ENCODE measurements at regions not wholly inside any gene's neighbourhood (a gene's known extent, or its start where the extent isn't known, plus 50 kb on each side); places are given as distances from the start of the nearest gene placed in this dataset.
A peak's percentile ranks its signal among the peaks of the same experiment; 100 is the strongest.
"Not testable (repeated sequence)": the region's sequence is repeated elsewhere in the genome, so short reads cannot be mapped to it uniquely, and the experiment has no call there.

- DNase-seq (ENCODE audit: low read depth), result no peak
- TF ChIP-seq CTCF (IDR thresholded peaks at IDR 0.05; ENCODE audit: low read length, missing control alignments), result no peak
- no peak overlapping the region for H3K4me3 ChIP-seq (replicated peaks; ENCODE audit: low read depth, low read length)
These were observed 1033.4 kb downstream of the SOCS6 start for GRCh38 chr18:71322201-71322600.

- no peak for TF ChIP-seq CTCF (IDR thresholded peaks at IDR 0.05; ENCODE audit: low read length, missing control alignments)
- H3K4me3 ChIP-seq (replicated peaks; ENCODE audit: low read depth, low read length), result no peak overlapping the region
- no peak for DNase-seq (ENCODE audit: low read depth)
These were observed 1032.5 kb downstream of the SOCS6 start for GRCh38 chr18:71321319-71321718.

GRCh38 chr18:71304856-71305255 is 1016.0 kb downstream of the SOCS6 start:
- TF ChIP-seq CTCF (IDR thresholded peaks at IDR 0.05; ENCODE audit: low read length, missing control alignments), result no peak
- no peak overlapping the region for H3K4me3 ChIP-seq (replicated peaks; ENCODE audit: low read depth, low read length)
- DNase-seq (ENCODE audit: low read depth), result no peak

- not testable (repeated sequence) for DNase-seq (ENCODE audit: low read depth); H3K4me3 ChIP-seq (replicated peaks; ENCODE audit: low read depth, low read length)
These were observed 1014.9 kb downstream of the SOCS6 start for GRCh38 chr18:71303743-71304142.

- H3K4me3 ChIP-seq (replicated peaks; ENCODE audit: low read depth, low read length), result no peak overlapping the region
- no peak for TF ChIP-seq CTCF (IDR thresholded peaks at IDR 0.05; ENCODE audit: low read length, missing control alignments)
- no peak for DNase-seq (ENCODE audit: low read depth)
These were observed 1012.8 kb downstream of the SOCS6 start for GRCh38 chr18:71301596-71301995.

GRCh38 chr18:71294201-71294600 is 1005.4 kb downstream of the SOCS6 start:
- not testable (repeated sequence) for H3K4me3 ChIP-seq (replicated peaks; ENCODE audit: low read depth, low read length); DNase-seq (ENCODE audit: low read depth)

- DNase-seq (ENCODE audit: low read depth), result peak; percentile 7
- TF ChIP-seq CTCF (IDR thresholded peaks at IDR 0.05; ENCODE audit: low read length, missing control alignments), result no peak
- no peak overlapping the region for H3K4me3 ChIP-seq (replicated peaks; ENCODE audit: low read depth, low read length)
These were observed 1004.5 kb downstream of the SOCS6 start for GRCh38 chr18:71293322-71293721.

GRCh38 chr18:71287268-71287667 is 998.4 kb downstream of the SOCS6 start:
- no peak for TF ChIP-seq CTCF (IDR thresholded peaks at IDR 0.05; ENCODE audit: low read length, missing control alignments)
- no peak overlapping the region for H3K4me3 ChIP-seq (replicated peaks; ENCODE audit: low read depth, low read length)

More at GRCh38 chr18:71287268-71287667, 998.4 kb downstream of the SOCS6 start:
- DNase-seq (ENCODE audit: low read depth), result peak; percentile 7
